OCI-LY7 (cell line): ENCODE measurements at regions not wholly inside any gene's neighbourhood (a gene's known extent, or its start where the extent isn't known, plus 50 kb on each side); places are given as distances from the start of the nearest gene placed in this dataset.

ENCODE experiments used
- BruUV-seq: library from RNA; stranded (reverse); fragments of 400-500 nt; replicated peaks from 2 replicates; lab custom pipeline; 2021; lab: Mats Ljungman, UMichigan
- CTCF ChIA-PET: fragments of 300-600 bp; sonication (Branson Sonifier 250); formaldehyde crosslinking; loops from one replicate; lab custom pipeline; 2022; ENCODE audit warnings: antibody characterized with exemption; ENCODE audit not compliant: unreplicated experiment; lab: Charles Lee
- POLR2A ChIA-PET: fragments of 300-600 bp; sonication (Branson Sonifier 250); formaldehyde crosslinking; loops from one replicate; lab custom pipeline; 2022; ENCODE audit warnings: antibody characterized with exemption; lab: Charles Lee
- DNase-seq: peaks from one replicate; pipeline ENCODE4 v3.0.0-alpha.2; 2015; ENCODE audit warnings: low spot score
- H2AFZ ChIP-seq: fragments of 200-600 bp; sonication (generic), shearing (Covaris generic); 2 replicates; pipeline ENCODE4 v1.6.1; 2014; ENCODE audit warnings: mild to moderate bottlenecking, antibody characterized with exemption, low read length, moderate library complexity
- H3K27ac ChIP-seq: fragments of 200-600 bp; sonication (generic); 2 replicates; pipeline ENCODE4 v1.5.1; 2014; ENCODE audit warnings: mixed run types, low read depth, mild to moderate bottlenecking, moderate library complexity, low read length, inconsistent platforms; ENCODE audit not compliant: poor library complexity, severe bottlenecking
- H3K36me3 ChIP-seq: fragments of 200-600 bp; sonication (generic); 2 replicates; pipeline ENCODE4 v1.6.1; 2014; ENCODE audit warnings: mild to moderate bottlenecking, antibody characterized with exemption, low read length, moderate library complexity, mixed read lengths; ENCODE audit not compliant: insufficient read depth
- H3K4me1 ChIP-seq: fragments of 200-600 bp; sonication (generic); 2 replicates; pipeline ENCODE4 v1.5.1; 2014; ENCODE audit warnings: mild to moderate bottlenecking, low read length; ENCODE audit not compliant: insufficient read depth, poor library complexity, severe bottlenecking
- H3K4me2 ChIP-seq: fragments of 200-600 bp; sonication (generic); 2 replicates; pipeline ENCODE4 v1.6.1; 2014; ENCODE audit warnings: mild to moderate bottlenecking, low read length
- H3K4me3 ChIP-seq: fragments of 200-600 bp; sonication (generic); 2 replicates; pipeline ENCODE4 v1.5.1; 2014; ENCODE audit warnings: mild to moderate bottlenecking, low read depth, low read length; ENCODE audit not compliant: poor library complexity, severe bottlenecking
- H3K79me2 ChIP-seq: fragments of 200-600 bp; sonication (generic); 2 replicates; pipeline ENCODE4 v1.6.1; 2016; ENCODE audit warnings: low read depth, mild to moderate bottlenecking, low read length, moderate library complexity, mixed read lengths; ENCODE audit not compliant: insufficient read depth
- H3K9me2 ChIP-seq: fragments of 200-600 bp; sonication (generic); 2 replicates; pipeline ENCODE4 v1.6.1; 2016; ENCODE audit warnings: mild to moderate bottlenecking, low read length, mixed read lengths; ENCODE audit not compliant: insufficient read depth
- H3K9me3 ChIP-seq: fragments of 200-600 bp; sonication (generic); 2 replicates; pipeline ENCODE4 v1.6.1; 2014; ENCODE audit warnings: mild to moderate bottlenecking, mixed run types, low read length, mixed read lengths
- H4K20me1 ChIP-seq: fragments of 200-600 bp; sonication (generic); 2 replicates; pipeline ENCODE4 v1.6.1; 2014; ENCODE audit warnings: mild to moderate bottlenecking, antibody characterized with exemption, low read length, moderate library complexity, mixed read lengths; ENCODE audit not compliant: insufficient read depth
- CTCF ChIP-seq: fragments of 200-600 bp; sonication (generic); conservative IDR thresholded peaks from 2 replicates; pipeline ENCODE4 v1.5.1; 2014; ENCODE audit warnings: mild to moderate bottlenecking, antibody characterized with exemption, low read length, moderate library complexity, mixed read lengths
- EZH2phosphoT487 ChIP-seq: fragments of 200-600 bp; sonication (generic); IDR thresholded peaks from 2 replicates; pipeline ENCODE4 v1.6.1; 2018; ENCODE audit warnings: low read depth, borderline replicate concordance, mild to moderate bottlenecking, mixed run types, antibody characterized with exemption, low read length, moderate library complexity, mixed read lengths
- intact Hi-C: fragments of 100-400 bp; cut with micrococcal nuclease; formaldehyde crosslinking; loops from one replicate; pipeline ENCODE4 v1.10.0; 2022; ENCODE audit not compliant: unreplicated experiment

GRCh38 chr10:121322776-121323175, 275.5 kb downstream of the FGFR2 start:
- no peak overlapping the region for H3K4me3 ChIP-seq
- H3K36me3 ChIP-seq: no peaks in the 10 kb centered on the region
- BruUV-seq: no TSS peak
- H3K27ac ChIP-seq: no peak overlapping the region
- no peak overlapping the region for H3K4me2 ChIP-seq
- CTCF ChIA-PET: no interaction called here
- H2AFZ ChIP-seq: no peak overlapping the region
- no peaks in the 10 kb centered on the region for H3K9me3 ChIP-seq
- H3K4me1 ChIP-seq: no peaks in the 10 kb centered on the region
- no peaks in the 10 kb centered on the region for H4K20me1 ChIP-seq
- H3K79me2 ChIP-seq: no peaks in the 10 kb centered on the region
- no peak for DNase-seq
- TF ChIP-seq EZH2phosphoT487 (no peak), CTCF (no peak)
- intact Hi-C loops: no loop called here
- H3K9me2 ChIP-seq: no peaks in the 10 kb centered on the region
- POLR2A ChIA-PET: interaction anchor here (0.6 kb wide), 2 partner anchors 416 to 957 kb away, joined by 3 read pairs; no protein-coding TSS in a partner anchor

- Histone ChIP-seq H3K36me3 (no peaks in the 10 kb centered on the region), H3K27ac (no peak overlapping the region), H3K9me2 (no peaks in the 10 kb centered on the region), H3K4me1 (no peaks in the 10 kb centered on the region), H3K9me3 (no peaks in the 10 kb centered on the region), H4K20me1 (no peaks in the 10 kb centered on the region), H3K4me3 (no peak overlapping the region), H3K79me2 (no peaks in the 10 kb centered on the region), H3K4me2 (no peak overlapping the region), H2AFZ (no peak overlapping the region)
- POLR2A ChIA-PET: no interaction called here
- intact Hi-C loops: no loop called here
- no peak for TF ChIP-seq CTCF
- DNase-seq: no peak
- CTCF ChIA-PET: no interaction called here
- no TSS peak for BruUV-seq
These were observed 274.8 kb downstream of the FGFR2 start for GRCh38 chr10:121323443-121323842.

GRCh38 chr10:121324678-121325213, 273.5 kb downstream of the FGFR2 start:
- H4K20me1 ChIP-seq: no peaks in the 10 kb centered on the region
- no peaks in the 10 kb centered on the region for H3K36me3 ChIP-seq
- intact Hi-C loops: no loop called here
- H3K27ac ChIP-seq: no peak overlapping the region
- no peaks in the 10 kb centered on the region for H3K79me2 ChIP-seq
- H3K9me2 ChIP-seq: no peaks in the 10 kb centered on the region
- TF ChIP-seq CTCF: no peak
- no peak for TF ChIP-seq EZH2phosphoT487
- H3K4me2 ChIP-seq: no peak overlapping the region
- no peak overlapping the region for H2AFZ ChIP-seq
- no peak for DNase-seq
- no peaks in the 10 kb centered on the region for H3K9me3 ChIP-seq
- no TSS peak for BruUV-seq
- H3K4me1 ChIP-seq: no peaks in the 10 kb centered on the region
- CTCF ChIA-PET: no interaction called here
- H3K4me3 ChIP-seq: no peak overlapping the region
- POLR2A ChIA-PET: no interaction called here
